Sigmoid colon (tissue), 6 donors: ENCODE measurements at regions not wholly inside any gene's neighbourhood (a gene's known extent, or its start where the extent isn't known, plus 50 kb on each side); places are given as distances from the start of the nearest gene placed in this dataset.

Source experiments
- DNase-seq: peaks from one replicate; pipeline ENCODE4 v3.0.0-alpha.2; 2019
- H3K27ac ChIP-seq, 4 donors: fragments of 200-600 bp; sonication (generic); one replicate each; pipeline ENCODE4 v1.5.1; 2016 to 2019; ENCODE audit warnings: mild to moderate bottlenecking in 1 of 4
- H3K27me3 ChIP-seq, 3 donors: fragments of 200-600 bp; sonication (generic); one replicate each; pipeline ENCODE4 v1.5.1; 2019; ENCODE audit warnings: mild to moderate bottlenecking in 1 of 3
- H3K36me3 ChIP-seq, 4 donors: fragments of 200-600 bp; sonication (generic); one replicate each; pipeline ENCODE4 v1.5.1; 2016 to 2019
- H3K4me1 ChIP-seq, 4 donors: fragments of 200-600 bp; sonication (generic); one replicate each; pipeline ENCODE4 v1.5.1; 2017 to 2019
- H3K4me3 ChIP-seq, 4 donors: fragments of 200-600 bp; sonication (generic); one replicate each; pipeline ENCODE4 v1.5.1; 2017 to 2019; ENCODE audit warnings: mild to moderate bottlenecking in 2 of 4, moderate library complexity in 1 of 4
- H3K9me3 ChIP-seq, 4 donors: fragments of 200-600 bp in 3 of 4; sonication (generic) in 3 of 4; one replicate each; pipeline versions ENCODE4 v1.5.1 to v1.6.1; 2013 to 2019
- EP300 ChIP-seq, 4 donors: sonication (generic); formaldehyde crosslinking; IDR thresholded peaks; one replicate each; pipeline ENCODE4 v1.6.1; 2017; ENCODE audit warnings: antibody characterized with exemption in 4 of 4
- POLR2A ChIP-seq, 2 donors: fragments of 450-650 bp; IDR thresholded peaks; one replicate each; pipeline ENCODE4 v1.6.1; 2016; ENCODE audit warnings: antibody characterized with exemption in 2 of 2, mild to moderate bottlenecking in 2 of 2, moderate library complexity in 2 of 2
- POLR2AphosphoS5 ChIP-seq, 4 donors: sonication (generic); formaldehyde crosslinking; IDR thresholded peaks; one replicate each; pipeline ENCODE4 v1.6.1; 2017; ENCODE audit warnings: antibody characterized with exemption in 4 of 4
- WGBS, 2 donors: extraction: QIAGEN DNeasy Blood & Tissue Kit; methylation state at CpG; one replicate each; pipeline ENCODE4 v1.1.7; 2013; 5-methylcytosine and 5-hydroxymethylcytosine counted together
- intact Hi-C: fragments of 100-400 bp; cut with DNase I; formaldehyde crosslinking; loops from one replicate; pipeline ENCODE4 v1.15.1; 2023
- TF ChIP-seq, protein P1 (sequence below), 4 experiments: fragments of 450-650 bp in 3 of 4; fragments of 200-600 bp in 1 of 4; IDR thresholded peaks; one replicate each; pipeline ENCODE4 v1.5.1; 2016 to 2019; ENCODE audit warnings: antibody characterized with exemption in 4 of 4, mild to moderate bottlenecking in 3 of 4, moderate library complexity in 2 of 4
- donor health status: healthy with polysubstance abuse.
- donor health status: healthy.

DNA sequence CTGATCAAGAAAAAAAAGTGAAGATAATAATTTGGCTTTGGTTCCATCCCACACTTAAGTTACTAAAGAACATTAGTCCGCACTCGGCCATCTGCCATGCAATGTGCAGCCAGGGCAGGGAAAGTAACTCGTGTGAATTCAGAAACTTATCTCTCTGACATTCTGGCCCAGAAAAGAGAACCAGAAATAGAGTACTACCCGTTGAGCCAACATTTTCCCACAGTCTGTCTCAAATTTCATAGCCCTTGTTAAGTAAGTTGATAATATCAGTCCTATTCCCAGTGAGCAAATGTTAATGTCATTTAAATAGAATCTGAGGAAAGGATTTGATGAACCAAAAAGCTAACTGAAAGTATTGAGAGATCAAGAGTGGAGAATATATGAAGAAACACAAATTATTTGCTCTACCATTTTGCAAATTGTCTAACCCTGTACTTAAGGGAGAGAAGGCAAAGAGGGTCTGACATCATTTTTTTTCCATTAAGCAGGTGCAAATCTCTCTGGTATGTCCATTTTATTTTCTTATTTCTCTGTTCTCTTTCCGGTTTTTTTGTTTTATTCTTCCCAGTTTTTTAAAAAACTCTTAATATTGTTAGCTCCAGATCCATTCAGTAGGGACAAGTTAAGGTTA, 156.3 kb downstream of the NDFIP2 start:
- no peak overlapping the region for H3K4me3 ChIP-seq
- intact Hi-C loops: no loop called here
- H3K27ac ChIP-seq: no peak overlapping the region
- no peak for DNase-seq
- TF ChIP-seq EP300 (IDR thresholded peaks at IDR 0.05) (no peak), POLR2A (IDR thresholded peaks at IDR 0.05) (no peak), POLR2AphosphoS5 (IDR thresholded peaks at IDR 0.05) (no peak)
- TF ChIP-seq, protein P1, sequence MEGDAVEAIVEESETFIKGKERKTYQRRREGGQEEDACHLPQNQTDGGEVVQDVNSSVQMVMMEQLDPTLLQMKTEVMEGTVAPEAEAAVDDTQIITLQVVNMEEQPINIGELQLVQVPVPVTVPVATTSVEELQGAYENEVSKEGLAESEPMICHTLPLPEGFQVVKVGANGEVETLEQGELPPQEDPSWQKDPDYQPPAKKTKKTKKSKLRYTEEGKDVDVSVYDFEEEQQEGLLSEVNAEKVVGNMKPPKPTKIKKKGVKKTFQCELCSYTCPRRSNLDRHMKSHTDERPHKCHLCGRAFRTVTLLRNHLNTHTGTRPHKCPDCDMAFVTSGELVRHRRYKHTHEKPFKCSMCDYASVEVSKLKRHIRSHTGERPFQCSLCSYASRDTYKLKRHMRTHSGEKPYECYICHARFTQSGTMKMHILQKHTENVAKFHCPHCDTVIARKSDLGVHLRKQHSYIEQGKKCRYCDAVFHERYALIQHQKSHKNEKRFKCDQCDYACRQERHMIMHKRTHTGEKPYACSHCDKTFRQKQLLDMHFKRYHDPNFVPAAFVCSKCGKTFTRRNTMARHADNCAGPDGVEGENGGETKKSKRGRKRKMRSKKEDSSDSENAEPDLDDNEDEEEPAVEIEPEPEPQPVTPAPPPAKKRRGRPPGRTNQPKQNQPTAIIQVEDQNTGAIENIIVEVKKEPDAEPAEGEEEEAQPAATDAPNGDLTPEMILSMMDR (IDR thresholded peaks at IDR 0.05): no peak
- no peaks in the 10 kb centered on the region for H3K27me3 ChIP-seq
- H3K36me3 ChIP-seq: no peaks in the 10 kb centered on the region
- WGBS, 2 donors: 70 to 77% methylated on average over 5 of the region's 5 CpGs
- H3K9me3 ChIP-seq: no peaks in the 10 kb centered on the region
- H3K4me1 ChIP-seq: no peaks in the 10 kb centered on the region

DNA sequence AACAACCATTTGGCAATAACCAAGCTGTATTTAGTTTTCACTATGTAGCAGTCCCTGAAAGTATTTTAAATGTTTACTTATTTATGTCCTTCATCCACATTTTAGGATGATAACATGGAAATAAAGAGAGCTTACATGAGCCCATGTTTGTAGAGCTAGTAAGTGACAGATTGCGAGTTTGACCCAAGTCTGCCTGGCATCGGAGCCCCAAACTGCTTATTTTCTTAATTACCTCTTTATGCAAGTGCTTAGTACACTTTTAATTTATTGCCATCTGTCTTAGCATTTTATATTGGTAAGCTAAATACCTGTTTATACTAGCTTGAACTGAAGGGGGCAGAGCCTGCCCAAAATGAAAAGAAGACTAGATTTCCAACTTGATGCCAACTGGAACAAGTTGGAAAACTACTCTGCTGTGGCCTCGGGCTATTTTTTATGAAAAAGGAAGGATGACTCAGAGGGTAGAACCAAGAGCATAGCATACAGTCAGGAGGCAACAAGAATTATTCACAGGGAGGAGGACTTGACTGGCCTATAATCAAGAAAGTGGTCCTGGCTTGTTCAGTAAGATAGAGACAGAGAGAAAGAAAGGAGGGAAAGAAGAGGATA, 150.2 kb downstream of the NDFIP2 start:
- H3K4me3 ChIP-seq: no peak overlapping the region
- H3K4me1 ChIP-seq: no peaks in the 10 kb centered on the region
- H3K27me3 ChIP-seq: no peaks in the 10 kb centered on the region
- no peak overlapping the region for H3K27ac ChIP-seq
- no peak for DNase-seq
- TF ChIP-seq POLR2AphosphoS5 (IDR thresholded peaks at IDR 0.05): no peak
- TF ChIP-seq POLR2A (IDR thresholded peaks at IDR 0.05): no peak
- TF ChIP-seq, protein P1 (IDR thresholded peaks at IDR 0.05): no peak
- no peak for TF ChIP-seq EP300 (IDR thresholded peaks at IDR 0.05)
- H3K36me3 ChIP-seq: no peaks in the 10 kb centered on the region
- H3K9me3 ChIP-seq: no peaks in the 10 kb centered on the region
- intact Hi-C loops: no loop called here
- WGBS, 2 donors: 61 to 72% methylated on average over 3 of the region's 3 CpGs

DNA sequence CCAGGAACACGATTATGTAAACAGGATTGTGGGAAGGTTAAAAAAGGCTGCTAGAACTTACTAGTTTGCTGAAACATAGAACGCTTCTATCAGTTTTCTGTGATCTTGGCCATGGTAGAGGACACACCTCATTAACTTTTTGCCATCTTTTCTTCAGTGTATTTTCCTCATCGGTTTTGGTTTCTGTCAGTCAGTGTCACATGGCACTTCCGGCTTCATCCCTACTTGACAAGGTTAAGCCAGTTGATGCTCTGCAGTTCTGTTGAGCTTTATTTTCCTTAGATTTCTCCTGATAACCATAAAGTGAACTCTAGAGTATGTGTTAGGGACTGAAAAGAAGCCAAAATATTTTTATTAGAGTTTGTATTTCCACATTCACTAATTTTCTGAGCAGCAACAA, 147.5 kb downstream of the NDFIP2 start:
- TF ChIP-seq, protein P1 (IDR thresholded peaks at IDR 0.05): no peak
- TF ChIP-seq POLR2AphosphoS5 (IDR thresholded peaks at IDR 0.05) (no peak), EP300 (IDR thresholded peaks at IDR 0.05) (no peak), POLR2A (IDR thresholded peaks at IDR 0.05) (no peak)
- Histone ChIP-seq H3K27me3 (no peaks in the 10 kb centered on the region), H3K9me3 (no peaks in the 10 kb centered on the region), H3K4me1 (no peaks in the 10 kb centered on the region), H3K27ac (no peak overlapping the region), H3K36me3 (no peaks in the 10 kb centered on the region), H3K4me3 (no peak overlapping the region)
- DNase-seq: no peak
- intact Hi-C loops: no loop called here
- 68 to 77% methylated on average over 4 of the region's 4 CpGs for WGBS, 2 donors

DNA sequence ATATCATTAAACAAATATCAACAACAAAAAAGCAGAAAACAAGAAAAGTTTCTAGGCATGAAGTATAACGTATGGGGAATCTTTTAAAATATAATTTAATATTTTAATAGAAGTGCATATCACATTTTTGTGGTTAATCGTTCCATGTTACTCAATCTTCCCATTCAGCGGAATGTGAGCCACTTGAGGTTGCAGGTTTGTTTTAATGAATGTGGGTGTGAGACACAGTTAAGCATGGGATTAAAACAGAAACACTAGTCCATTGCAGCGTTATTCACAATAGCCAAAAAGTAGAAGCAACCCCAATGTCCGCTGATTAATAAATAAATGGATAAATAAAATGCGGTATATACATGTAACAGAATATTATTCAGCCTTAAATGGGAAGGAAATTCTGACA, 146.0 kb downstream of the NDFIP2 start:
- intact Hi-C loops: no loop called here
- Histone ChIP-seq H3K36me3 (no peaks in the 10 kb centered on the region), H3K4me1 (no peaks in the 10 kb centered on the region), H3K9me3 (no peaks in the 10 kb centered on the region), H3K4me3 (no peak overlapping the region), H3K27me3 (no peaks in the 10 kb centered on the region), H3K27ac (no peak overlapping the region)
- no peak for DNase-seq
- TF ChIP-seq EP300 (IDR thresholded peaks at IDR 0.05) (no peak), POLR2AphosphoS5 (IDR thresholded peaks at IDR 0.05) (no peak), POLR2A (IDR thresholded peaks at IDR 0.05) (no peak)
- TF ChIP-seq, protein P1 (IDR thresholded peaks at IDR 0.05): no peak
- WGBS, 2 donors: 93 to 95% methylated on average over 6 of the region's 6 CpGs

DNA sequence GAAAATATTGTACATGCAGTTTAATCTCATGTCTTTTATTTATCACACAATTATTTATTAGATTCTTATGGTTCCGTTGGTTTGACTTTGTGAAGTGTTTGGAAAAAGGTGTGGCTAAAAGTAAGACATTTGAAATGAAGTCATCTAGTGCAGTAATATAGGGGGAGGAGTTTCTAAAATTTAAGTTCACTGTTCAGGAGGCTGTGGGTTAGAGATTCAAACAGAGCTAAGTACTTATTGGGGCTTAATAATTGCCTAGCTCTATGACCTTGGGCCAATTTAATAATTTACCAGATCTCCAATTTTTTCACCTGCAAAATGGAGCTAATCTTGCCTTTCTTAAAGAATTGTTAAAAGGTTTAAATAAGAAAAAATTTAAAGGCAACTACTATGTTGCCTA, 144.6 kb downstream of the NDFIP2 start:
- no peaks in the 10 kb centered on the region for H3K9me3 ChIP-seq
- DNase-seq: no peak
- H3K4me3 ChIP-seq: no peak overlapping the region
- TF ChIP-seq EP300 (IDR thresholded peaks at IDR 0.05) (no peak), POLR2A (IDR thresholded peaks at IDR 0.05) (no peak), POLR2AphosphoS5 (IDR thresholded peaks at IDR 0.05) (no peak)
- TF ChIP-seq, protein P1 (IDR thresholded peaks at IDR 0.05): no peak
- no peaks in the 10 kb centered on the region for H3K4me1 ChIP-seq
- WGBS, 2 donors: 66 to 82% methylated on average over 1 of the region's 1 CpG
- H3K27ac ChIP-seq: no peak overlapping the region
- H3K27me3 ChIP-seq: no peaks in the 10 kb centered on the region
- no peaks in the 10 kb centered on the region for H3K36me3 ChIP-seq
- intact Hi-C loops: no loop called here
